HUES48 (cell line): ENCODE measurements at regions not wholly inside any gene's neighbourhood (a gene's known extent, or its start where the extent isn't known, plus 50 kb on each side); places are given as distances from the start of the nearest gene placed in this dataset.

Experiments used
- H3K27ac ChIP-seq: one replicate; pipeline ENCODE4 v1.7.0; 2013; ENCODE audit warnings: low read depth, low read length, inconsistent platforms
- H3K27me3 ChIP-seq: 2 replicates; pipeline ENCODE4 v1.6.1; 2013; ENCODE audit warnings: mild to moderate bottlenecking, low read length; ENCODE audit not compliant: control insufficient read depth, insufficient read depth
- H3K36me3 ChIP-seq: 2 replicates; pipeline ENCODE4 v1.6.1; 2013; ENCODE audit warnings: low read length; ENCODE audit not compliant: control insufficient read depth, insufficient read depth
- H3K4me1 ChIP-seq: 2 replicates; pipeline ENCODE4 v1.6.1; 2013; ENCODE audit warnings: mild to moderate bottlenecking, low read length; ENCODE audit not compliant: control insufficient read depth, insufficient read depth
- H3K4me3 ChIP-seq: 2 replicates; pipeline ENCODE4 v1.5.1; 2013; ENCODE audit warnings: mild to moderate bottlenecking, low read depth, low read length
- H3K9ac ChIP-seq: 2 replicates; pipeline ENCODE4 v1.6.1; 2013; ENCODE audit warnings: mild to moderate bottlenecking, low read depth, low read length, moderate library complexity
- H3K9me3 ChIP-seq: 2 replicates; pipeline ENCODE4 v1.6.1; 2013; ENCODE audit warnings: low read length; ENCODE audit not compliant: control insufficient read depth, insufficient read depth

DNA sequence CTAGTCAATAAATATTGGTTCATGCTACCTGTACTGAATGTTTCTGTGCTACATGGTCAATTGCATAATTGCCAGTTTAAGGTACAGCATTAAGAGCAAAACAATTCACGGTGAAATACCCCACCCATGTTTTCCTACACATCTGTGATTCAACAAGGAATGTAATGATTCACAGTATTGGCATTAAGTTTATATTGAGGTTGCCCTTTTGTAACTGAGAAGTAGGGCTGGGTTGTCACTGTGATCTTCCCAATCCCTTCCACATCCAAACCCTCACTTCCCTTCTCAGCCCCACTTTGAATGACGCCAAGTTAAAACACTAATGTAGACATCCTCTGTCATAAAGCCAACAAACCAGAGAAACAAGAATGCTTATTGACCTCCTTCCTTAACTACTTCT, 112.0 kb upstream of the TJP1 start:
- H3K4me3 ChIP-seq, result no peak overlapping the region
- peaks cover 18% of the 10 kb centered on the region for H3K4me1 ChIP-seq
- H3K36me3 ChIP-seq, result no peaks in the 10 kb centered on the region
- H3K27ac ChIP-seq, result no peak overlapping the region
- no peaks in the 10 kb centered on the region for H3K9me3 ChIP-seq
- no peak overlapping the region for H3K9ac ChIP-seq
- no peaks in the 10 kb centered on the region for H3K27me3 ChIP-seq

DNA sequence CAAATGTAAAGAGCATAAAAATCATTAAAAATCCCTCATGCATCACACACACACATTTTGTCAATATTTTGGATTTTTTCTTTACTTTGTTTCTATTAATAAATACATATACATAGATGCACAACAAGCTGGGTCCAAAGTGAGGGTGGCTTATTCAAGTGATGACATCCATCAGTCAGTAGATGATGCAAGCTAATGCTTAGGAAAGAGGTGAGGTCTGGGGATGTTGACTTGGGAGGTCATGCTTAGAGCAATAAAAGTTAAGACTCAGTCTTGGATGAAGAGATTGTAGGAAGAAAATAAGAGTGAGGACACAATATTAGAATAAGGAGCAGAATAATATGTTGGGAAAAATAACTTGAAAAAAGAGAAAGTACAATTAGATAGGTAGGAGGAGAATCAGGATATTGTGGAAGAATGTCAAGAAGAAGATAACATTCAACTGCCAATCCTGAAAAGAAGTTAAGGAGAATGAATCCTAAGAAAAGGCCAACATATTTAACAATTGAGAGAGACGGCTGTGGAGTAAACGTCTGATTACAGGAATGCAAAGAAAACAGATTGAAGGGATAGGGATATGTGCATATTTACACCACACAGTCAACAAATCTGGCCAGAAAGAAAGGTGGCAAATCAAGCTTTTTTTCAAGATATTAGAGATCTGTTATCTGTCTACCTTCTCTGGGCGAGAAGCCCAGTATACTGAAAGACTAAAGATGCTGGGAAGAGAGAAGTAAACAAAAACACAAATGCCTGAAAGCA, 111.0 kb upstream of the TJP1 start:
- H3K36me3 ChIP-seq, result no peaks in the 10 kb centered on the region

DNA sequence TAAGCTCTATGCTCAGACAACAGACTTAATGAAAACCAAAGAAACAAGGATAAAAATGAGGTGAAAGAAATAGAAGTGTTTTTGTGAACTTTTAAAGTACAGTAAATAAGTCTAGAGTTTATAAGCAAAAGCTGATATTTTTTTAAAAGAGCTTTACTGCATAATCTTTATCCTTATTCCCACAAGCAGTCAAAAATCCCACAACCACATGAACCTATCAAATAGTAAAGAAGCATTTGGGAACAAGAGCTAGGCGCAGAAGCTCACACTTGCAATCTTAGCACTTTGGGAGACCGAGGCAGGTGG, 103.8 kb upstream of the TJP1 start:
- Histone ChIP-seq H3K27ac (no peak overlapping the region), H3K4me1 (peaks cover 23% of the 10 kb centered on the region), H3K9ac (no peak overlapping the region), H3K27me3 (no peaks in the 10 kb centered on the region), H3K9me3 (no peaks in the 10 kb centered on the region), H3K36me3 (no peaks in the 10 kb centered on the region), H3K4me3 (no peak overlapping the region)

More for the DNA sequence above, 111.0 kb upstream of the TJP1 start:
- Histone ChIP-seq H3K4me3 (no peak overlapping the region), H3K27ac (no peak overlapping the region), H3K9ac (no peak overlapping the region), H3K9me3 (no peaks in the 10 kb centered on the region), H3K4me1 (peaks cover 14% of the 10 kb centered on the region), H3K27me3 (no peaks in the 10 kb centered on the region)

DNA sequence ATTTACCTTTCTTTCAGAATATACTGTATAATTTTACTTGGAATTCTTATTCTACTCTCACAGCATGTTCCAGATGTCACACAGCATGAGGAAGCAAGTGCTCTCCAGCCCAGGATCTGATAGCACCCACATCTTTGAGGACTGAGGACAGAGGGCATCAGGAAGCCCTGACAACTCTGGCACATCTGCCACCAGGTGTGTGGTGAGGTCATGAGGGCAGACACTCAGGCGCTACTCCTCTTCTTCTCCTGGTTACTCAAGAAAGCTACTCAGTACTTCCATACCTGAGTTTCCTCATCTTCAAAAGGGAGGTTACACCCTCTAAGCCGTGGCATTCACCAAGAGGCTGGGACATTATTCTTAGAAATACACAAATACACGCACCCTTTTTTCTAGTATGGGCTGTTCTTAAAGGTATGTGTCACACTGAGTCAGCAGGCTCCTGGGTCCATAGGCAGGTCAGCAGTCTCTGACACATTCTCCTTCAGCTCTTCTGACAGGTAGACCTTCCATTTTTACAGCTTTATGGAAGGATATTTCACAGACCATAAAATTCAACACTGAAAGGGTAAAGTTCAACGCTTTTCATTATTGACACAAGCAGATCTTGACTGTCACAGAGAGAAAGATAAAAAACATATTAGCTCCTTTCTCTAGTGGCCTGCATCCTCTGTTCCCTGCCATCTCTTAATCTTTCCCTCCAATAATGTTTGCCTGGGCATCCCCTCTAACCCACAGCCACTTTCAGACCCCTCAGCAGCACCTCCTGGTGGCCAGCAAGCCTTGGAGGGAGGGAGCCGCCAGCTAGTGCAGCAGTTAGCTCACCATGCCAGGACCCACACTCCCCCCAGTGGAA, 103.2 kb upstream of the TJP1 start:
- Histone ChIP-seq H3K36me3 (no peaks in the 10 kb centered on the region), H3K4me3 (no peak overlapping the region), H3K9ac (peak overlapping the region; percentile 1; the same call in 1 of the 2 replicates), H3K27me3 (no peaks in the 10 kb centered on the region), H3K9me3 (no peaks in the 10 kb centered on the region), H3K4me1 (peaks cover 29% of the 10 kb centered on the region), H3K27ac (peak overlapping the region; percentile 72)

DNA sequence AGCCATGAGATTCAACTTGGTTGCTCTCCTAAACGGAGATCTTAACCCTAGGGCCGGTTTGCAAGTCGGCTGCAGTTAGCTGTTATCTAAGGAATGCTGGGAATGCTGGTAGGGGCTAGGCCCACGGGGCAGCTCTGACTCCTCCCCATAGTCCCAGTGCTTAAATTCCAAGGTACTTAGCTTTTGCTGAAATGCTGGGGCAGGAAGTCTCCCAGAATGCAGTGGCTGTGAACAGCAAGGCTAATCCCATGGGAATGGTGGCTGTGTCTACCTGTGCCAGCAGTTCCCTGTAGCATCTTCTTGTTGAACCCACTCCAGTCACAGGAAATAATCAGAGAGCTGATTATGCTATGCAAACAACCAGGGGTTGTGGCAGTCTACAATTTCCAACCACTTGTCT, 102.5 kb upstream of the TJP1 start:
- Histone ChIP-seq H3K27me3 (no peaks in the 10 kb centered on the region), H3K4me3 (no peak overlapping the region), H3K36me3 (no peaks in the 10 kb centered on the region), H3K9ac (peak overlapping the region; percentile 1; the same call in 1 of the 2 replicates), H3K4me1 (peaks cover 36% of the 10 kb centered on the region), H3K27ac (peak overlapping the region; percentile 72), H3K9me3 (no peaks in the 10 kb centered on the region)

DNA sequence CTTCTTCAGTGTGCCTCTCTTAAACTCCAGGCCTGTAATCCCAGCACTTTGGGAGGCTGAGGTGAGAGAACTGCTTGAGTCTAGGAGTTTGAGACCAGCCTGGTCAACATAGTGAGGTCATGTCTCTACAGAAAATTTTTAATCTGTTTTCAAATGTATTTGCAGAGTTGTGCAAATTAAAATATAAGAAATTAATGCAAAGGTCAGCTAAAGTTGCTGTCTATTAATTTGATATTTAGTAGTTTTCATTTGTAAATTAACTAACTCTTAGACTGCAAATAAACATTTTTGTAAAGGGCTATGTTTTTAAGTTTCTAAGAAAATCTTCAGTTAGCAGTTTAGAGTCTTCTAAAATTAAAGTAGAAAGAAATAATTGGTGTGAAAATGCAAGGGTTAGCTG, 99.9 kb upstream of the TJP1 start:
- Histone ChIP-seq H3K27me3 (no peaks in the 10 kb centered on the region), H3K9ac (no peak overlapping the region), H3K4me1 (peaks cover 37% of the 10 kb centered on the region), H3K27ac (no peak overlapping the region), H3K36me3 (no peaks in the 10 kb centered on the region), H3K9me3 (no peaks in the 10 kb centered on the region), H3K4me3 (no peak overlapping the region)

DNA sequence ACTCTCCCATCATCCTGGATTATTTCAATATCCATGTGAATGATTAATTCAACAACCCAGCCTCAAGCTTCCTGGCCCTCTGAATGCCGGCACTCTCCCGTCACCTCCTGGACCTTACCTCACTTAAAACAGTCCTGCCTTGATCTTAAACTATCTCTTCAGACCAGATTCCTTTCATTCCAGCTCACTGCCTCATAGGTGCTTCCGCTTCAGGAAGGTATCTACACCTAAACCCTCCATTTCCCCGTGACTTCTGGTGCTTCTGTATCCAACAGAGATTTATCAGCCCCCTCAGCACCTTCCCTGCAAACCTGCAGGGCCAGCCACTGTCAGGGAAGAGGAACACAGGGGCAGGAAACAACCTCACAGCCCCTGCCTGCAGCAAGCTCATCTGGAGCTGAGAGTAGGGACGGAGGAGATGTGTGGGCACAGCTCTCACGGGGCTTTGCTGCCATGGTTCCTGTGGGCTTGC, 98.9 kb upstream of the TJP1 start:
- H3K9ac ChIP-seq, result no peak overlapping the region
- no peaks in the 10 kb centered on the region for H3K27me3 ChIP-seq
- no peak overlapping the region for H3K4me3 ChIP-seq
- H3K27ac ChIP-seq, result peak overlapping the region; percentile 76
- H3K9me3 ChIP-seq, result no peaks in the 10 kb centered on the region
- peaks cover 37% of the 10 kb centered on the region for H3K4me1 ChIP-seq
- no peaks in the 10 kb centered on the region for H3K36me3 ChIP-seq

DNA sequence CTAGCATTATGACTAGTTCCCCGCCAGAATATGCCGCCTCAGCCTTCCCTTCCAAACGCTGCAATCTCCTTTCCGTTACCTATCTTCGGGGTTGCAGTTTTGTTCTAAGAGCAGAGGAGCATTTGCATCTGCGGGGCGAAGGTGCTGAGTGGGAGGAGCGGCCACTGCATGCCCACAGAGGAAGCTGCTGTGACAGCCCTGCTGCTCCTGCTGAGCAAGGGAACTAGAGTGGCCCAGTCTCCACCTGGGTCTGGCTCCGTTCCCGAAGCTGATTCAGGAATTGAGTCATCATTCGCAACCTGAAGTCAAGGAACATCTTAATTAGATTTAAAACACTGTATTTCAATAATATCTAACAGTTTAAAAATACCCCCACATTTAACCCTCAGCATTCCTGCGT, 98.2 kb upstream of the TJP1 start:
- no peak overlapping the region for H3K9ac ChIP-seq
- no peak overlapping the region for H3K4me3 ChIP-seq
- no peaks in the 10 kb centered on the region for H3K27me3 ChIP-seq
- no peaks in the 10 kb centered on the region for H3K36me3 ChIP-seq
- H3K27ac ChIP-seq, result peak overlapping the region; percentile 76
- peaks cover 35% of the 10 kb centered on the region for H3K4me1 ChIP-seq
- H3K9me3 ChIP-seq, result no peaks in the 10 kb centered on the region

DNA sequence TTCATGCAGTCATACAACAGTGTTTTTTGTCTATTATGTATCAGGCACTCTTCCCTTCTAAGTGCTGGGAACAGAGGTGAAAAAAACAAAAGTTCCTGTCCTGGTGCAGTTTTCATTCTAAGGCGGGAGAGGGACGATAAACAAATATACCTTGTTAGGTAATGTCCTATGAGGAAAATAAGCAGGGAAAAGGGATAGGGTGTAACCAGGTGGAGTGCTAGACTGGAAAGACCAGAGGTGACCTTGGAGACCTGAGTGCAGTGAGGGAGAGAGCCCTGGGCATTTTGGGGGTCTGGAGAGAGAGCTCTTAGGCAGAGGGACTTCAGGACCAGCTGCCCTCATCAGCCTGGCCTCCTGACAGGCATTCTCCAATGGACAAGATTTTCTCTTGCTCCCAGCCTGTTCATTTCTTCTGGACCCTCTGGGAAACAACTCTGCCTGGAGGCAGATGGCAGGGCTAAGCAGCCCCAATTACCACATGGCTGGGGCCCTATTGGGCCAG, 97.2 kb upstream of the TJP1 start:
- H3K9ac ChIP-seq, result no peak overlapping the region
- peaks cover 30% of the 10 kb centered on the region for H3K4me1 ChIP-seq
- H3K27ac ChIP-seq, result no peak overlapping the region
- H3K4me3 ChIP-seq, result no peak overlapping the region
- no peaks in the 10 kb centered on the region for H3K9me3 ChIP-seq
- no peaks in the 10 kb centered on the region for H3K27me3 ChIP-seq
- no peaks in the 10 kb centered on the region for H3K36me3 ChIP-seq

DNA sequence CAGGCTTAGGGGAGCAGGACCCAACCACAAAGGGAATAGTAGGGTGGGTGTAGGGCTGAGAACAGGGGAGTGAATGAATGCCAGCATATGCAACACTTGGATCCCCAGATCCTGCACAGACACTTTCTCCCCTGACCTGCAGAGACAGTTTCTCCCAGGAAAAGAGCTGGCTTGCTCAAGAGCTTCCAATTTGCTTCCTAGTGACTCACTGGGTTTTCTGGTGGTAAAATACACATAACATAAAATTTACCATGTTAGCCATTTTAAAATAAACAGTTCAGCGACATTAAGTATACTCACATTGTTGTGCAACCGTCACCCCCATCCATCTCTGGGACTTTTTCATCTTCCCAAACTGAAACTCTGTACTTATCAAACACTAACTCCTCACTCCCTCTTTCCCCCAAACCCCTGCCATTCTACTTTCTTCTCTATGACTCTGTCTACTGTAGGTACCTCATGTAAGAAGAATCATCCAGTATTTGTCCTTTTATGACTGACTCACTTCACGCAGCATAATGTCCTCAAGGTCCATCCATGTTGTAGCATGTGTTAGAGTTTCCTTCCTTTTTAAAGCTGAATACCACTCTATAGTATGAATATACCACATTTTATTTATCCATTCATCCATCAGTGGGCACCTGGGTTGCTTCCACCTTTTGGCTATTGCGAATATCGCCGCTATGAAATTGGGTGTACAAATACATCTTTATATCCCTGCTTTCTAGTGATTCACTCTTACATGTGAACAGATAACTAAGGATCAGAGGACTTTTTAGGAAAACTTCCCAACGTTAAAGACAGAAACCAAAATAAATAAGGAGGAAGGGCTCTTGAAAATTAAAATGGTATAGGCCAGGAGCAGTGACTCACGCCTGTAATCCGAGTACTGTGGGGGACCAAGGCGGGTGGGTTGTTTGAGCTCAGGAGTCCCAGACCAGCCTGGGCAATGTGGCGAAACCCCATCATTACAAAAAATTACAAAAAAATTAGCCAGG, 95.6 kb upstream of the TJP1 start:
- H3K9me3 ChIP-seq, result no peaks in the 10 kb centered on the region
- H3K27ac ChIP-seq, result no peak overlapping the region
- H3K27me3 ChIP-seq, result no peaks in the 10 kb centered on the region
- no peaks in the 10 kb centered on the region for H3K36me3 ChIP-seq
- no peak overlapping the region for H3K9ac ChIP-seq
- no peak overlapping the region for H3K4me3 ChIP-seq
- peaks cover 34% of the 10 kb centered on the region for H3K4me1 ChIP-seq
